Adrenal gland (tissue), 9 donors: ENCODE measurements at regions not wholly inside any gene's neighbourhood (a gene's known extent, or its start where the extent isn't known, plus 50 kb on each side); places are given as distances from the start of the nearest gene placed in this dataset.

Source experiments
- DNase-seq, 7 donors: peaks; one replicate each; pipeline ENCODE4 v3.0.0-alpha.2; 2019 to 2020
- H3K27ac ChIP-seq, 5 donors: fragments of 200-600 bp; sonication (generic) in 4 of 5; 1 replicate in 3 of 5; 2 replicates in 2 of 5; pipeline versions ENCODE4 v1.5.1 to v1.8.0; 2016 to 2020; ENCODE audit warnings: mild to moderate bottlenecking in 1 of 5
- H3K27me3 ChIP-seq: fragments of 200-600 bp; 2 replicates; pipeline ENCODE4 v1.8.0; 2021
- H3K36me3 ChIP-seq, 2 donors: fragments of 200-600 bp; replicated peaks in 1 of 2; 1 replicate in 1 of 2; 2 replicates in 1 of 2; pipeline versions ENCODE4 v1.5.1 to v1.8.0; 2018 to 2022
- H3K4me1 ChIP-seq, 2 donors: fragments of 200-600 bp; replicated peaks in 1 of 2; 1 replicate in 1 of 2; 2 replicates in 1 of 2; pipeline versions ENCODE4 v1.5.1 to v1.8.0; 2018 to 2021
- H3K4me3 ChIP-seq, 4 donors: fragments of 200-600 bp; sonication (generic) in 3 of 4; one replicate each; pipeline ENCODE4 v1.5.1; 2016 to 2018
- H3K9me3 ChIP-seq, 3 donors: fragments of 200-600 bp; sonication (generic) in 1 of 3; replicated peaks in 1 of 3; 1 replicate in 2 of 3; 2 replicates in 1 of 3; pipeline versions ENCODE4 v1.5.1 to v1.8.0; 2016 to 2021
- POLR2A ChIP-seq, 2 donors: fragments of 450-650 bp; IDR thresholded peaks; one replicate each; pipeline ENCODE4 v1.6.1; 2017; ENCODE audit warnings: antibody characterized with exemption in 2 of 2, mild to moderate bottlenecking in 2 of 2, moderate library complexity in 1 of 2
- WGBS, 4 donors: extraction: QIAGEN DNeasy Blood & Tissue Kit in 2 of 4; methylation state at CpG; one replicate each; pipeline versions ENCODE4 v1.1.5 to v1.1.7; 2013 to 2017; 5-methylcytosine and 5-hydroxymethylcytosine counted together
- intact Hi-C, 2 donors: fragments of 100-400 bp; cut with DNase I; formaldehyde crosslinking; loops; one replicate each; pipeline versions ENCODE4 v1.14.1 to v1.15.0; 2022 to 2023
- TF ChIP-seq, protein P1 (sequence below), 6 experiments: fragments of 450-650 bp in 4 of 6; fragments of 200-600 bp in 2 of 6; sonication (generic) in 1 of 6; IDR thresholded peaks; 1 replicate in 5 of 6; 2 replicates in 1 of 6; pipeline versions ENCODE4 v1.5.1 to v1.8.0; 2016 to 2021; ENCODE audit warnings: antibody characterized with exemption in 6 of 6, mild to moderate bottlenecking in 2 of 6, moderate library complexity in 1 of 6
- donor health status: healthy with polysubstance abuse.
- donor health status: Bipolar disorder and iron deficiency.
- donor health status: DM: yes; HTN: yes; CAD: no.
- donor health status: DM: no; HTN: no; CAD: no.
- donor health status: DM: no; HTN: no; CAD: no.

DNA sequence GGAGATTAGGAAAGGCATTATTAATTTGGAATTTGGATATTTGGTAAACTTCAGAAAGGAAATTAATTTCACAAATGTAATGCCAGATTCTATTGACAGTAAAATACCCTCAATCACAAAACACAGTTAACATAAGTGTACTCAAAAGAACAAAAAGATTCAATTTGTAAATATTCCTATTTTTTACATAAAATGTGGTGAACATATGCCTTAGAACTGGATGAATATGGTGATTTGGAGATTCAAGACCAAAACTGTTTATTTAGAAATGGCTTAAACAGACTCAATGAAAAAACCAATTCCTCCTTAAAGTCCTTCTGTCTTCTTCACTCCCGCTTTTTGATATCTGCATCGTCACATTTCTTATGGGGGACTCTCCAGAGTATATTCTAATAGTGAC is 417.6 kb upstream of the TENM3 start:
- WGBS, 4 donors: 91 to 96% (median 96%) methylated on average over 2 of the region's 2 CpGs
- intact Hi-C loops: no loop called here

DNA sequence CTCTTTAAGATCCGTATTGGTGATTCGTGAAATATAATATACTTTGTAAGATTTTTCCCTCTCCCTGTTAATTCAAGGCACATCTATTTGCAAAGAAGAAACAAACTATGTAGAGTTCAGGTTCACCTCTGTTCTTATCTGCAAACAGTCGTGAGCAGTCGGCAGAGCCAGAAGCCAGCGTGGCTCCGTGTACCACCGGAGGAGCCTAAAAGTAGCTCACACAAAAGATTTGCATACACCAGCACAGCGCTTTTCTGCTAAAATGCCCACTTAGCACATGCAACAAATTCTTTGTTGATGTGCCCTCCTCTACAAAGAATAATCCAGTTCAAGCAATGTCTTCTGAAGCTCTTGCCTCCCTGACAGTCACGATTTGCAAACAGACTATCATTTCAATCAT is 416.0 kb upstream of the TENM3 start:
- DNase-seq: no peak
- TF ChIP-seq, protein P1, sequence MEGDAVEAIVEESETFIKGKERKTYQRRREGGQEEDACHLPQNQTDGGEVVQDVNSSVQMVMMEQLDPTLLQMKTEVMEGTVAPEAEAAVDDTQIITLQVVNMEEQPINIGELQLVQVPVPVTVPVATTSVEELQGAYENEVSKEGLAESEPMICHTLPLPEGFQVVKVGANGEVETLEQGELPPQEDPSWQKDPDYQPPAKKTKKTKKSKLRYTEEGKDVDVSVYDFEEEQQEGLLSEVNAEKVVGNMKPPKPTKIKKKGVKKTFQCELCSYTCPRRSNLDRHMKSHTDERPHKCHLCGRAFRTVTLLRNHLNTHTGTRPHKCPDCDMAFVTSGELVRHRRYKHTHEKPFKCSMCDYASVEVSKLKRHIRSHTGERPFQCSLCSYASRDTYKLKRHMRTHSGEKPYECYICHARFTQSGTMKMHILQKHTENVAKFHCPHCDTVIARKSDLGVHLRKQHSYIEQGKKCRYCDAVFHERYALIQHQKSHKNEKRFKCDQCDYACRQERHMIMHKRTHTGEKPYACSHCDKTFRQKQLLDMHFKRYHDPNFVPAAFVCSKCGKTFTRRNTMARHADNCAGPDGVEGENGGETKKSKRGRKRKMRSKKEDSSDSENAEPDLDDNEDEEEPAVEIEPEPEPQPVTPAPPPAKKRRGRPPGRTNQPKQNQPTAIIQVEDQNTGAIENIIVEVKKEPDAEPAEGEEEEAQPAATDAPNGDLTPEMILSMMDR (IDR thresholded peaks at IDR 0.05): no peak
- TF ChIP-seq POLR2A (IDR thresholded peaks at IDR 0.05): no peak
- H3K36me3 ChIP-seq: no peaks in the 10 kb centered on the region
- no peaks in the 10 kb centered on the region for H3K9me3 ChIP-seq
- no peaks in the 10 kb centered on the region for H3K27me3 ChIP-seq
- H3K4me3 ChIP-seq: no peak overlapping the region
- intact Hi-C loops: no loop called here
- no peak overlapping the region for H3K27ac ChIP-seq
- WGBS, 4 donors: 79 to 91% (median 89%) methylated on average over 9 of the region's 9 CpGs
- H3K4me1 ChIP-seq: peaks cover 0 to 3% of the 10 kb centered on the region in 2 donors

More for the DNA sequence above, 417.6 kb upstream of the TENM3 start:
- no peaks in the 10 kb centered on the region for H3K27me3 ChIP-seq
- no peak overlapping the region for H3K27ac ChIP-seq
- H3K36me3 ChIP-seq: no peaks in the 10 kb centered on the region
- DNase-seq: no peak
- no peak for TF ChIP-seq POLR2A (IDR thresholded peaks at IDR 0.05)
- TF ChIP-seq, protein P1 (IDR thresholded peaks at IDR 0.05): no peak
- no peaks in the 10 kb centered on the region for H3K9me3 ChIP-seq
- peaks cover 0 to 11% of the 10 kb centered on the region in 2 donors for H3K4me1 ChIP-seq
- no peak overlapping the region for H3K4me3 ChIP-seq

DNA sequence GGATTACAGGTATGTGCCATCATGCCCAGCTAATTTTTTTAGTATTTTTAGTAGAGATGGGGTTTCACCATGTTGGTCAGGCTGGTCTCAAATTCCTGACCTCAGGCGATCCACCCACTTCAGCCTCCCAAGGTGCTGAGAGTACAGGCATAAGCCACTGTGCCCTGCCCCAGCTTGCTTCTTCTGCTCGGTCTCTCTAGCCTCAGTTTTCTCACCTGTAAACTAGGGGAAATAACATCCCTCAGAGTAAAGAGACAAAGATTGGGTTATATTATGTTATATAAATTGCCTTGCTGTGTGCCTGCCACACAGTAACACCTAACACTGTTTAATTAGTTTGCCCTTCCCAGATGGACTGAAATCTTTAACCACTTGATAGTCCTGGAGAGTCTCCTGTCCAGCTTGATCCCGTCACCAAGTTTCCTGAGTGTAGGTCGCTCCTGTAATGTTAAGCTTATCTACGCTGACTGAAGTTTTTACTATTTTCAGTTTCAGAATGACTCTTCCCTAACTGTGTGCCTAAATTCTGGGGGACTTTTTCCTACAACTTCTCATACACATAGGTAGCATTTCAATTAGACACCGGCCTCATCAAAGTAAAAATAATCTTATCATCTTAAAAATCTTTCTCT is 412.7 kb upstream of the TENM3 start:
- Histone ChIP-seq H3K4me3 (no peak overlapping the region), H3K4me1 (no peaks in the 10 kb centered on the region), H3K9me3 (no peaks in the 10 kb centered on the region), H3K27me3 (no peaks in the 10 kb centered on the region), H3K27ac (no peak overlapping the region), H3K36me3 (no peaks in the 10 kb centered on the region)
- intact Hi-C loops: no loop called here
- 73 to 74% (median 73%) methylated on average over 6 of the region's 6 CpGs for WGBS, 4 donors
- no peak for DNase-seq
- TF ChIP-seq, protein P1 (IDR thresholded peaks at IDR 0.05): no peak
- TF ChIP-seq POLR2A (IDR thresholded peaks at IDR 0.05): no peak

DNA sequence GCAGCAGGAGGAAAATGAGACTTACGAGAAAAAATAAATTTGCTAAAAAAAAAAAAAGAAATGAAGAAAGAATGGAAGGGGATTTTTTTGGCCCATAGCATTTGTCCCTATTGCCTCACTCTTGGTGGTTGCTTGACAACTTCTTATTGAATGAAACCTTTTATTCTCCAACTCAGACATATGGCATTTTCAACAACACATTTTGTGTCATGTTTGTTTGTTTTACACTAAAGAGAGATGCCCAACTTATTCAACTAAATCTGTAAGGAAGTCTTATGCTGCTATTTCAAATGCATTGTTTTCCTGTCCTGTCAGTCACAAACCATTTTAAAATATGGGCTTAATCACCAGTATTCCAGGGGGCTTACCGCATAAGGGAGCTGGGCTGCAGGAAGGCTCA is 409.1 kb upstream of the TENM3 start:
- intact Hi-C loops: no loop called here
- H3K27me3 ChIP-seq: no peaks in the 10 kb centered on the region
- 80 to 96% (median 89%) methylated on average over 2 of the region's 2 CpGs for WGBS, 4 donors
- H3K36me3 ChIP-seq: no peaks in the 10 kb centered on the region
- TF ChIP-seq POLR2A (IDR thresholded peaks at IDR 0.05): no peak
- TF ChIP-seq, protein P1 (IDR thresholded peaks at IDR 0.05): no peak
- no peak for DNase-seq
- H3K9me3 ChIP-seq: no peaks in the 10 kb centered on the region
- no peak overlapping the region for H3K27ac ChIP-seq
- H3K4me1 ChIP-seq: no peaks in the 10 kb centered on the region
- H3K4me3 ChIP-seq: no peak overlapping the region
